ENCODE measurements at regions not wholly inside any gene's neighbourhood (a gene's known extent, or its start where the extent isn't known, plus 50 kb on each side); places are given as distances from the start of the nearest gene placed in this dataset.

- ChIA-PET POLR2A (ENCODE audit: partially characterized antibody) (no interaction called here), CTCF (ENCODE audit: partially characterized antibody) (interaction anchor here (1.0 to 1.2 kb wide), 2 partner anchors 9 to 12 kb away, joined by 3 read pairs; no protein-coding TSS in a partner anchor)
- Histone ChIP-seq H4K20me1 (replicated peaks in 1 of 2; ENCODE audit: control insufficient read depth in 1 of 2, insufficient read depth in 2 of 2, low read length in 2 of 2) (no peaks in the 10 kb centered on the region), H4K5ac (ENCODE audit: insufficient read length, low read depth, low read length) (no peak overlapping the region), H3K23me2 (ENCODE audit: low read depth, low read length) (no peaks in the 10 kb centered on the region), H3K27ac (ENCODE audit: low read depth, low read length) (no peak overlapping the region), H2BK120ac (replicated peaks; ENCODE audit: low read depth, low read length) (no peak overlapping the region), H2BK5ac (ENCODE audit: low read depth, low read length) (no peak overlapping the region), H3K9ac (replicated peaks in 1 of 4; ENCODE audit: extremely low read depth in 1 of 4, low read depth in 3 of 4, low read length in 3 of 4) (no peak overlapping the region), H3K27me3 (replicated peaks in 1 of 4; ENCODE audit: control insufficient read depth in 3 of 4, extremely low read depth in 1 of 4, insufficient read depth in 3 of 4, low read length in 3 of 4) (no peaks in the 10 kb centered on the region), H3K23ac (ENCODE audit: insufficient read length) (no peak overlapping the region), H3K36me3 (ENCODE audit: control insufficient read depth in 2 of 4, insufficient read depth in 4 of 4, low read length in 3 of 4) (no peaks in the 10 kb centered on the region), H3K79me1 (ENCODE audit: low read depth, low read length) (no peaks in the 10 kb centered on the region), H2BK15ac (ENCODE audit: low read length) (no peak overlapping the region), H3K4ac (replicated peaks; ENCODE audit: insufficient read length, low read depth, low read length) (no peak overlapping the region), H3K4me1 (replicated peaks in 1 of 4; ENCODE audit: control insufficient read depth in 3 of 4, insufficient read depth in 4 of 4, low read length in 3 of 4) (no peaks in the 10 kb centered on the region), H2BK12ac (ENCODE audit: low read depth, low read length) (no peak overlapping the region), H4K8ac (ENCODE audit: extremely low read depth, insufficient read depth, low read length) (no peak overlapping the region), H3K79me2 (ENCODE audit: control insufficient read depth in 1 of 2, insufficient read depth in 2 of 2, low read length in 2 of 2) (no peaks in the 10 kb centered on the region), H3K4me2 (ENCODE audit: insufficient read depth in 1 of 2, low read depth in 2 of 2, low read length in 2 of 2) (no peak overlapping the region), H3K56ac (replicated peaks; ENCODE audit: insufficient read length, low read depth, low read length) (no peak overlapping the region), H3K9me3 (ENCODE audit: insufficient read depth in 2 of 2, low read depth in 1 of 2, low read length in 1 of 2) (no peaks in the 10 kb centered on the region), H2BK20ac (ENCODE audit: low read length) (no peak overlapping the region), H3K14ac (ENCODE audit: insufficient read length) (no peak overlapping the region), H2AK5ac (ENCODE audit: low read depth, low read length) (no peak overlapping the region), H4K91ac (replicated peaks; ENCODE audit: insufficient read length, low read length) (no peak overlapping the region), H3K18ac (ENCODE audit: extremely low read depth, low read length) (no peak overlapping the region), H3K4me3 (ENCODE audit: extremely low read depth in 1 of 4, insufficient read depth in 2 of 4, low read depth in 3 of 4, low read length in 4 of 4) (no peak overlapping the region), H2AFZ (ENCODE audit: low read length) (no peak overlapping the region)
- TF ChIP-seq CREB1 (IDR thresholded peaks at IDR 0.05) (no peak), KDM4A (IDR thresholded peaks at IDR 0.05; ENCODE audit: low read depth, low read length, severe bottlenecking) (no peak), SIN3A (conservative IDR thresholded peaks at IDR 0.05 in 1 of 2, IDR thresholded peaks at IDR 0.05 in 1 of 2; ENCODE audit: low read depth in 1 of 2, low read length in 2 of 2) (no peak), GTF2F1 (IDR thresholded peaks at IDR 0.05; ENCODE audit: borderline replicate concordance, low read depth, low read length) (no peak)
- WGBS, 2 experiments (ENCODE audit: extremely low coverage in 1 of 2, insufficient coverage in 1 of 2, insufficient read length in 1 of 2, insufficient replicate concordance in 2 of 2, low coverage in 1 of 2, low lambda C conversion rate in 2 of 2, missing lambda C conversion rate in 1 of 2): 90% methylated on average over 6 of the region's 6 CpGs; no CpG with 5 or more reads in 1 of the 2 experiments
- no peak for FAIRE-seq
- DNase-seq (ENCODE audit: low read depth in 1 of 2, low spot score in 2 of 2): no peak
Observed at GRCh38 chr19:30309176-30309575, 63.0 kb upstream of the ZNF536 start.

Measured in H1 (cell line).